HG03575 (cell line): ENCODE measurements at regions not wholly inside any gene's neighbourhood (a gene's known extent, or its start where the extent isn't known, plus 50 kb on each side); places are given as distances from the start of the nearest gene placed in this dataset.

Source experiments
- ATAC-seq: cut with Tn5 transposase; IDR thresholded peaks from one replicate; pipeline ENCODE4 v1.9.1; 2021; ENCODE audit not compliant: unreplicated experiment, insufficient number of reproducible peaks, low FRiP score; ENCODE audit errors: extremely low read depth

GRCh38 chr4:100970414-100970813, 376.9 kb downstream of the PPP3CA start:
- no peak for ATAC-seq

GRCh38 chr4:100969925-100970324, 377.4 kb downstream of the PPP3CA start:
- ATAC-seq: no peak

GRCh38 chr4:100968046-100968445, 379.3 kb downstream of the PPP3CA start:
- ATAC-seq: no peak

GRCh38 chr4:100963627-100964026, 383.7 kb downstream of the PPP3CA start:
- no peak for ATAC-seq

GRCh38 chr4:100962698-100963097, 384.6 kb downstream of the PPP3CA start:
- no peak for ATAC-seq

- no peak for ATAC-seq
Observed at GRCh38 chr4:100960232-100960631, 387.1 kb downstream of the PPP3CA start.

- no peak for ATAC-seq
Observed at GRCh38 chr4:100954046-100954445, 393.3 kb downstream of the PPP3CA start.

- ATAC-seq: no peak
Observed at GRCh38 chr4:100953616-100954015, 393.7 kb downstream of the PPP3CA start.

- ATAC-seq: no peak
Observed at GRCh38 chr4:100952590-100952989, 394.7 kb downstream of the PPP3CA start.

- no peak for ATAC-seq
Observed at GRCh38 chr4:100949350-100949935, 397.9 kb downstream of the PPP3CA start.

- ATAC-seq: no peak
Observed at GRCh38 chr4:100948911-100949310, 398.4 kb downstream of the PPP3CA start.

- no peak for ATAC-seq
Observed at GRCh38 chr4:100945789-100946188, 401.5 kb downstream of the PPP3CA start.

- ATAC-seq: no peak
Observed at GRCh38 chr4:100938698-100939097, 408.6 kb downstream of the PPP3CA start.

GRCh38 chr4:100936661-100937375, 410.5 kb downstream of the PPP3CA start:
- no peak for ATAC-seq

- ATAC-seq: no peak
Observed at GRCh38 chr4:100935090-100935489, 412.2 kb downstream of the PPP3CA start.

- ATAC-seq: no peak
Observed at GRCh38 chr4:100933628-100934027, 413.7 kb downstream of the PPP3CA start.

GRCh38 chr4:100929758-100930157, 411.9 kb upstream of the EMCN start:
- ATAC-seq: no peak

- no peak for ATAC-seq
Observed at GRCh38 chr4:100929135-100929534, 411.3 kb upstream of the EMCN start.

GRCh38 chr4:100926039-100926717, 408.4 kb upstream of the EMCN start:
- no peak for ATAC-seq

- ATAC-seq: no peak
Observed at GRCh38 chr4:100913685-100914084, 395.9 kb upstream of the EMCN start.
